OCI-LY3 (cell line): ENCODE measurements at regions not wholly inside any gene's neighbourhood (a gene's known extent, or its start where the extent isn't known, plus 50 kb on each side); places are given as distances from the start of the nearest gene placed in this dataset.

Experiments used
- H2AFZ ChIP-seq: fragments of 200-600, 300-600 bp; shearing (Covaris generic); 2 replicates; pipeline ENCODE4 v1.6.0; 2014; ENCODE audit warnings: antibody characterized with exemption, low read depth, low read length
- H3K27ac ChIP-seq: fragments of 200-600, 300-600 bp; sonication (generic); 2 replicates; pipeline ENCODE4 v1.5.1; 2014; ENCODE audit warnings: mild to moderate bottlenecking, low read length, moderate library complexity, mixed read lengths
- H3K27me3 ChIP-seq: fragments of 200-600, 300-600 bp; sonication (generic); 2 replicates; pipeline ENCODE4 v1.6.1; 2014; ENCODE audit warnings: low read depth, low read length, mixed read lengths
- H3K36me3 ChIP-seq: fragments of 200-600, 300-600 bp; sonication (generic); replicated peaks from 2 replicates; pipeline ENCODE3; 2014; ENCODE audit warnings: low read depth, low read length, mixed read lengths
- H3K4me1 ChIP-seq: fragments of 300-600, 200-600 bp; sonication (generic); 2 replicates; pipeline ENCODE4 v1.6.1; 2014; ENCODE audit warnings: low read length, mixed read lengths
- H3K4me2 ChIP-seq: fragments of 200-600, 300-600 bp; sonication (generic); 2 replicates; pipeline ENCODE4 v1.6.1; 2014; ENCODE audit warnings: low read length, mixed read lengths
- H3K4me3 ChIP-seq: fragments of 300-600, 200-600 bp; sonication (generic); 2 replicates; pipeline ENCODE4 v1.5.1; 2014; ENCODE audit warnings: antibody characterized with exemption, mild to moderate bottlenecking, low read length, moderate library complexity
- H3K79me2 ChIP-seq: fragments of 300-600, 200-600 bp; shearing (Covaris generic); 2 replicates; pipeline ENCODE4 v1.6.1; 2014; ENCODE audit warnings: mild to moderate bottlenecking, low read length, mixed read lengths
- H3K9ac ChIP-seq: fragments of 300-600, 200-600 bp; shearing (Covaris generic); 2 replicates; pipeline ENCODE4 v1.6.0; 2014; ENCODE audit warnings: mild to moderate bottlenecking, low read length, moderate library complexity
- H3K9me3 ChIP-seq: fragments of 200-600, 300-600 bp; shearing (Covaris generic); 2 replicates; pipeline ENCODE4 v1.6.1; 2014; ENCODE audit warnings: low read length, mixed read lengths; ENCODE audit not compliant: insufficient read depth
- H4K20me1 ChIP-seq: fragments of 200-600, 300-600 bp; sonication (generic); 2 replicates; pipeline ENCODE4 v1.6.1; 2016; ENCODE audit warnings: low read length, mixed read lengths; ENCODE audit not compliant: insufficient read depth
- EZH2phosphoT487 ChIP-seq: fragments of 200-600 bp; shearing (Covaris generic); IDR thresholded peaks from 2 replicates; pipeline ENCODE4 v1.6.1; 2018; ENCODE audit warnings: antibody characterized with exemption, mixed run types, low read depth
- TF ChIP-seq, protein P1 (sequence below): fragments of 200-600, 300-600 bp; sonication (generic); IDR thresholded peaks from 2 replicates; pipeline ENCODE4 v1.5.1; 2014; ENCODE audit warnings: antibody characterized with exemption, low read length, low read depth

- TF ChIP-seq, protein P1, sequence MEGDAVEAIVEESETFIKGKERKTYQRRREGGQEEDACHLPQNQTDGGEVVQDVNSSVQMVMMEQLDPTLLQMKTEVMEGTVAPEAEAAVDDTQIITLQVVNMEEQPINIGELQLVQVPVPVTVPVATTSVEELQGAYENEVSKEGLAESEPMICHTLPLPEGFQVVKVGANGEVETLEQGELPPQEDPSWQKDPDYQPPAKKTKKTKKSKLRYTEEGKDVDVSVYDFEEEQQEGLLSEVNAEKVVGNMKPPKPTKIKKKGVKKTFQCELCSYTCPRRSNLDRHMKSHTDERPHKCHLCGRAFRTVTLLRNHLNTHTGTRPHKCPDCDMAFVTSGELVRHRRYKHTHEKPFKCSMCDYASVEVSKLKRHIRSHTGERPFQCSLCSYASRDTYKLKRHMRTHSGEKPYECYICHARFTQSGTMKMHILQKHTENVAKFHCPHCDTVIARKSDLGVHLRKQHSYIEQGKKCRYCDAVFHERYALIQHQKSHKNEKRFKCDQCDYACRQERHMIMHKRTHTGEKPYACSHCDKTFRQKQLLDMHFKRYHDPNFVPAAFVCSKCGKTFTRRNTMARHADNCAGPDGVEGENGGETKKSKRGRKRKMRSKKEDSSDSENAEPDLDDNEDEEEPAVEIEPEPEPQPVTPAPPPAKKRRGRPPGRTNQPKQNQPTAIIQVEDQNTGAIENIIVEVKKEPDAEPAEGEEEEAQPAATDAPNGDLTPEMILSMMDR: no peak
- H3K4me2 ChIP-seq: no peak overlapping the region
- no peak overlapping the region for H3K27ac ChIP-seq
- H3K4me3 ChIP-seq: no peak overlapping the region
- no peaks in the 10 kb centered on the region for H3K36me3 ChIP-seq
- no peaks in the 10 kb centered on the region for H3K79me2 ChIP-seq
- no peak overlapping the region for H2AFZ ChIP-seq
- no peaks in the 10 kb centered on the region for H3K9me3 ChIP-seq
- H3K27me3 ChIP-seq: peaks cover 52% of the 10 kb centered on the region
- H3K9ac ChIP-seq: no peak overlapping the region
- no peaks in the 10 kb centered on the region for H3K4me1 ChIP-seq
- H4K20me1 ChIP-seq: no peaks in the 10 kb centered on the region
Measured at GRCh38 chr15:92247649-92248242, 145.9 kb upstream of the ST8SIA2 start.

GRCh38 chr15:92266796-92267685, 126.6 kb upstream of the ST8SIA2 start:
- Histone ChIP-seq H3K4me3 (no peak overlapping the region), H2AFZ (no peak overlapping the region), H3K4me2 (no peak overlapping the region), H3K9ac (no peak overlapping the region), H4K20me1 (no peaks in the 10 kb centered on the region), H3K27ac (no peak overlapping the region), H3K27me3 (peaks cover 7% of the 10 kb centered on the region; the same call in 1 of the 2 replicates), H3K4me1 (no peaks in the 10 kb centered on the region), H3K9me3 (no peaks in the 10 kb centered on the region), H3K79me2 (no peaks in the 10 kb centered on the region), H3K36me3 (no peaks in the 10 kb centered on the region)
- TF ChIP-seq EZH2phosphoT487: no peak
- TF ChIP-seq, protein P1: no peak

GRCh38 chr15:92268900-92269299, 124.8 kb upstream of the ST8SIA2 start:
- H3K27me3 ChIP-seq: peaks cover 21% of the 10 kb centered on the region
- H3K36me3 ChIP-seq: no peaks in the 10 kb centered on the region
- no peaks in the 10 kb centered on the region for H3K4me1 ChIP-seq
- H2AFZ ChIP-seq: no peak overlapping the region
- H3K27ac ChIP-seq: no peak overlapping the region
- no peaks in the 10 kb centered on the region for H3K9me3 ChIP-seq
- H3K9ac ChIP-seq: no peak overlapping the region
- H3K79me2 ChIP-seq: no peaks in the 10 kb centered on the region
- TF ChIP-seq EZH2phosphoT487: no peak
- TF ChIP-seq, protein P1: no peak
- H4K20me1 ChIP-seq: no peaks in the 10 kb centered on the region
- no peak overlapping the region for H3K4me3 ChIP-seq
- H3K4me2 ChIP-seq: no peak overlapping the region

DNA sequence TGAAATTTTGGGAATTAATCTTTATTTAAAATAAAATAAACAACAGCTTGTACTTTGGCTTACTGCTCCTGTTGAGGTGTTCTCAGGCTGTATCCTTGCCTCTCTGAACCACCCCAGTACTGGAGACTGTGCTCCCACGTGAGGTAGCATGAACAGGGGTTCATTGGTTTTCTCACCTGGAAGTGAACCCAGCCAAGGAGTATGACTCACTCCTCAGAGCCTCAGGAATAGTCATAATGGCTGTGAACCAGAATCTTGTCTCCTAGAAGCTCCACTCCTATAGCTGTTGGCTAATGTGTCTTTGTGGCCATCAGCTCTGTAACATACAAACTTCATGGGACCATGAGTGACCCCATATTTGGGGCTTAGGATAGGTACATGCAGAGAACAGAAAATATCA, 122.5 kb upstream of the ST8SIA2 start:
- Histone ChIP-seq H4K20me1 (no peaks in the 10 kb centered on the region), H3K4me1 (no peaks in the 10 kb centered on the region), H2AFZ (no peak overlapping the region), H3K9me3 (no peaks in the 10 kb centered on the region), H3K9ac (no peak overlapping the region), H3K4me2 (no peak overlapping the region), H3K27me3 (peaks cover 24% of the 10 kb centered on the region), H3K4me3 (no peak overlapping the region), H3K79me2 (no peaks in the 10 kb centered on the region), H3K36me3 (no peaks in the 10 kb centered on the region), H3K27ac (no peak overlapping the region)
- no peak for TF ChIP-seq EZH2phosphoT487
- TF ChIP-seq, protein P1: no peak
